ENCODE measurements at regions not wholly inside any gene's neighbourhood (a gene's known extent, or its start where the extent isn't known, plus 50 kb on each side); places are given as distances from the start of the nearest gene placed in this dataset.

DNA sequence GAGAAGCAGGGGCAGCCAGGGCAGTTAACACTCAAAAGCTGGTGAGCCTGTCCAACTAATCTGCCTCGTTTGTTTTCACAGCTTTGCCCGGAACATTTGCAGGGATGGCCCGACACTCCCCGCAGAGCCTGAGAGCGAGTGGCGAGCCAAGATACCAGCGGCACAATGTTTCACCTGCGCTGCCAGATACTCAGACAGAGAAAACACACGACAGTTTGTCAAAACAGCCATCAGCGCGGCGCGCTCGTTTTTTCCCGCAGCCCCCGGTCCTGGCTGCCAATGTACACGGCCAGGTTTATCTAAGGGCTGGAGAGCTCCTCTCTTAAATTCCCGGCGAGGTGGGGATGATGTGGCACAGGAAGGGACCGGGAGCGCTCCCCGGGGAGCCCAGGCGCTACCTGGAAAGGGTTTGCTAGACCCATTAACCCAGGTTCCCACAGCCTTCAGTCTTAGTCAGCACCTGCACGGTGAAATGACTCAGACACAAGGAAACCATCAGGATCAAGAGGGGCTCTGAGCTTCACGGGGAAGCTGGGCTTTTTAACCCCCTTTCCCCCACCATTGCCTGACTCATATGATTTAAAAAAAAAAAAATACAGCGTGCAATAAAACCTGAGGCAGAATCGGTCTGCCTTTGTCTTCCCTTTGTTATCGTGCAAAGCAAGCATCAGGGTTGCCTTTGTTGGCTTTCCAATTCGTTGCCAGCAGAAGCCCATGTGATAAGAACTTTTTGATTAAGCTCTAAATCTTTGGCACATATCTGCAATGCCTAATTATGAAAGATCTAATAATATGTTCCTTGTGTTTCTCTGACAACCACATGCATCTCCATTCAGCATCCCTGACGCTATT lies 186.2 kb downstream of the EFNB2 start:
- DNase-seq = no peak

- no peak for DNase-seq
Observed at GRCh38 chr13:106348075-106348840, 187.2 kb downstream of the EFNB2 start.

- no peak for DNase-seq
Observed at GRCh38 chr13:106344342-106344741, 191.1 kb downstream of the EFNB2 start.

- DNase-seq = no peak
Observed at GRCh38 chr13:106343836-106344235, 191.6 kb downstream of the EFNB2 start.

GRCh38 chr13:106340249-106340648 lies 195.2 kb downstream of the EFNB2 start:
- no peak for DNase-seq

GRCh38 chr13:106337096-106337850 lies 198.2 kb downstream of the EFNB2 start:
- no peak for DNase-seq

DNA sequence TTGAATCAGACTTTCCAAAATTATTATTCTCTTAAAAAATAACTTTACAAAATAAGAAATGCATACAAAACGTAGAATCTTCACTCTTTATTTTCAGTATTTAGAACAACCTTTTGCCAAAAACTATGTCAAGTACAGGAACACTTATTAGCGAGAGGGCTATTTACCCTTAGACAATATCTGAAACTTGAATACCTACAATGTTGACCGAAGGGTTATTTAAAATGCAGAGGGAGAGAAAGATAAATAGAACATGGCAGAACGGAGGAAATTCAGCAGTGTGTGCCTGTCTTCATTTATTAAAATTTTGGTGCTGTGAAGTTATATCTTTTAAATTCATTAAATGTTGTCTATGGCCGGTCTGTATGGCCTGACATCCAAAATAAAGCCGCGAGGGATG lies 198.8 kb downstream of the EFNB2 start:
- DNase-seq = no peak

DNA sequence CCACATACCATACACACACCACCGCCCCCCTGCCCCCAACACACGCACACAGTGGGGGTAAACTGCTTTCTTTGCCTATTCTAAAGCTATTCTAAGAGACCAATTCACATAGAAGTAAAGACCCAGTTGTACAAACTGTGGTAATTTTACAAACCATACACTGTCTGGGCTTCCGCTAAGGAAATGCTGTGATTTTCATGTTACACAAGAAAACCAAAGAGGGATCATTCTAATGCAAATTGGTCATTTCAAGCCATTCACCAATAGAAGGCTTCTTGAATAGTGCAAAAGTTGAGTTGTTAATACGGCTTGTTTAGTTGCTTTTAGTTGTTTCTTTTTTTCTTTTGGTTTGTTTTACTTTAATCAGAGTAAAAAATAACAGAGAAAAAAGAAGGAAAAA lies 202.8 kb downstream of the EFNB2 start:
- DNase-seq = no peak

DNA sequence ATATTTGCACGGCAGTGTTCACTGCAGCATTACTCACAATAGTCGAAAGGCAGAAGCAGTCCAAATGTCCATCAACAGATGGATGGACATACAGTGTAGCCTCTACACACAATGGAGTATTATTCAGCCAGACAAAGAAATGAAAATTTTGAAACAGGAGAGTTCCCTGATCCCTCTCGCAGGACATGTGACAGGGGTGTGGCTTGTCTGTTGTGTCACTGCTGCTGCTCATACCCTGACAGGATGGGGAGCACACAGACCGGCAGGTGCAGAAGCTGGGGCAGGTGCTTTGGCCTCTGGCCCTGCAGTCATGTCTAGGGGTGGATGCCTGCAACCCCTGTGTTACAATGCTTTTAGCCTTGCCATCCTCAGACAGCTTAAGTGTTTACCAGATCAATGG lies 204.3 kb downstream of the EFNB2 start:
- no peak for DNase-seq

GRCh38 chr13:106329941-106330340 lies 205.5 kb downstream of the EFNB2 start:
- no peak for DNase-seq

DNA sequence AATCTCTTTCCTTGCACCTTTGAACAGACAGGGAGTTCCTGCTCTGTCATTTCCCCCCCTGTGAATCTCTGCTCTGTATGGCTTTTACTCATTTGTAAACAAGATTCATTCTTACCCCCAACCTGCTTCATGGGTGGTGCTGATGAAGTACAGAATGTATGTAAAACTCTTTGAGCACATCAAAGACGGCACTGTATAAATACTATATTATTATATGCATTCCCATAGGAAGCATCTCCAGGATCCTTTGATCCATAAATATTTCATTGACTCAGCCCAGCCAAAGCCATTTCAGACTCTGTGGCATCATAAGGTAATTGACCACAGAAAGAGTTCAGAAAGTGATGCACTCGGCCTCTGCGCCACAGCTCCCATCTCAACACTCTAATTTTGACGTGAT lies 208.7 kb downstream of the EFNB2 start:
- no peak for DNase-seq

- no peak for DNase-seq
Observed at GRCh38 chr13:106324444-106324843, 211.0 kb downstream of the EFNB2 start.

GRCh38 chr13:106322628-106323027 lies 212.8 kb downstream of the EFNB2 start:
- DNase-seq = no peak

DNA sequence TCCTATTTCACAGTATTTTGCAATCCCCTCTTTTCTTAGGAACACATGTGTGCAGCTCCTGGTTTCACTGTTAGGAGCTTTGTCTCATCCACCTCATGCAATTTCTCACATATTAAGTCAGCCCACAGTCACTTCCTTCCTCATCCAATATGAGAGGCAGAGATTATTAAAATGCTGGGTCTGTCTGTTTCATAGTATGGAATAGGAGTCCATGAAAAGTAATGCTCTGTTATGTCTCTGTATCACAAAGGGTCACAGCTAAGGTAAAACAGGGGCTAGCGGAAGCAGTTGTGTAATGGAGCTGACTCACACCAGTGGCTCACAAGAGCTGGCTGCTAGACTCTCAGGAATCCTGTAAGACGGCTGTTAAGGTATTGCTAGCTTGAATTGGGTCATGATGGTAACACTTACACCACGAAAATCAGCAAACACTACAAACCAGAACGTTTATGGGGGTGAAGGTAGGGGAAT lies 216.5 kb downstream of the EFNB2 start:
- DNase-seq = no peak

GRCh38 chr13:106314417-106314816 lies 221.0 kb downstream of the EFNB2 start:
- DNase-seq = no peak

GRCh38 chr13:106311004-106311403 lies 224.5 kb downstream of the EFNB2 start:
- DNase-seq = no peak

DNA sequence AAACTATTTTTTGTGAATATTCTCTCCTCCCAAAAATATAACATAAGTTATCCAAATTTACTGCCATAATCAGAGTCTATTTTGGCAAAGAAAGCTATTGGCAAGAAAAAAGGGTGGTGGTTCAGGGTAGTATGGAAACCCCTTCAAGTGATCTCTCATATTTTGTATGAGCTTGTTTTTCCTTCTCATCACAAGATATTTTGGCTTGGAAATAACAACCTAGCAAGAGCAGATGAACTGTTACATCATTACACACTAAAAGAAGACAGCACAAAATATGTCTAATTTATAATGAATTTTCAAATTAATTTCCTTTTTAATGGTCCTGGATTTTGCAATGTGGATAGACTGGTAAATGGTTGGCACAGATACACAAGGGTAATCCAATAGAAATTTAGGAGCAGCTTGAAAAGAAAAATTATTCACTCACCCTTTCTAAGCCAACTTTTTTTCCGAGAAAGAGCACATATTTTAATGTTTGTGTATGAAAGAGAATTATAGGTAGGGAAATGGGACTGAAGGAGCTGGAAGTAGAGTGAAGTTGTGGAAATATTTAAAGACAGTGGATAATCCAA lies 225.1 kb downstream of the EFNB2 start:
- no peak for DNase-seq

- no peak for DNase-seq
Observed at GRCh38 chr13:106306748-106307277, 228.6 kb downstream of the EFNB2 start.

GRCh38 chr13:106302843-106303242 lies 232.6 kb downstream of the EFNB2 start:
- DNase-seq = no peak

DNA sequence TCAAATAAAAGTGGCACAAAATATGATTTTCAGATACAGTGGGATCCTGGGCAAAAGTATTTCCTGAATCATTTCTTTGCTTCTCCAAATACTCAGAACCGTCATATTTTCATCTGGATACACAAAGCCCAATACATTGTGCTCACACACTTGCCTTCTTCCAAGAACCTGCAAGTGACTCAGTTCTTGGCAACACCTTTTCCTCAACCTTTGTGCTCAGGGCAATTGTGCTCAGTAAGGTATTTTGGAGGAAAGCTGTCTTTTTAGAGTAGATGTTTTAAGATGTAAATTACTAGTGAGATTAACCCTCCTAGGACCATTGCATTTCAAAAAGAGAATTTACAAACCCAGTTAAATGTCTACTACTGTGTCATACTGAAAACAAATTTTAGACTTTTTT lies 233.5 kb downstream of the EFNB2 start:
- no peak for DNase-seq

GRCh38 chr13:106299621-106300020 lies 235.8 kb downstream of the EFNB2 start:
- no peak for DNase-seq

DNA sequence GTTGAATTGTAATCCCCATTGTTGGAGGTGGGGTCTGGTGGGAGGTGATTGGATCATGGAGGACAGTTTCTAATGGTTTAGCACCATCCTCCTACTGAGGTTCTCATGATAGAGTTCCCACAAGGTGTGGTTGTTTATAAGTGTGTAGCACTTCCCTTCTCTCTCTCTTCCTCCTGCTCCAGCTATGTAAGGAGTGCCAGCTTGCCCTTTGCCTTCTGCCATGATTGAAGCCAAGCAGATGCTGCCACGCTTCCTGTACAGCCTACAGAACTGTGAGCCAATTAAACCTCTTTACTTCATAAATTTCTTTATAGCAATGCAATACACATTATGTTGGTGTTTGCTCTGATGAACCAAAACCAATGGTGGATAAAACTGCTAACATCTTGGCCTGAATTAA lies 238.2 kb downstream of the EFNB2 start:
- no peak for DNase-seq

DNA sequence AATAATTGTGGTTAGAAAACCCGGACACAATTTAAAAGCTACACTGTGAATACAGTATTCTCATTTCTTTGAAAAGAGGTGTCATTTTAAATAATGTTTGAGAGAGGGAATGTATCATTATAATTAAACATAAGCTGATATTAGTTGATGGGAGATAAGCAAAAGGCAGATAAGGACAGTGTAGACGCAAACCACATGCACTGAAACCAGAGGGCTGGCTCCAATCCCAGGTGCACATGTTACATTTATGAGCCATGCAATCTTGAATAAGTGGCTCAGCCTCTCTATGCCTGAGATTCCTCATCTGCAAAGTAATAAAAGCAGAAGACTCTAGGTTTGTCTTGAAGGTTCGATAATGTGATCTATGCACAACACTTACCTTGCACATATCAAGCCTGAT lies 238.7 kb downstream of the EFNB2 start:
- no peak for DNase-seq
